Transverse colon (tissue), 4 donors: ENCODE measurements at regions not wholly inside any gene's neighbourhood (a gene's known extent, or its start where the extent isn't known, plus 50 kb on each side); places are given as distances from the start of the nearest gene placed in this dataset.

Experiments used
- EP300 ChIP-seq: sonication (generic); formaldehyde crosslinking; IDR thresholded peaks from one replicate; pipeline ENCODE4 v1.6.1; 2017; ENCODE audit warnings: antibody characterized with exemption, low read depth
- POLR2A ChIP-seq: fragments of 450-650 bp; IDR thresholded peaks from one replicate; pipeline ENCODE4 v1.6.1; 2016; ENCODE audit warnings: antibody characterized with exemption, mild to moderate bottlenecking, moderate library complexity
- POLR2AphosphoS5 ChIP-seq, 3 donors: sonication (generic); formaldehyde crosslinking; IDR thresholded peaks; one replicate each; pipeline ENCODE4 v1.6.1; 2016; ENCODE audit warnings: antibody characterized with exemption in 3 of 3
- TF ChIP-seq, protein P1 (sequence below), 5 experiments: fragments of 200-600 bp in 3 of 5; fragments of 450-650 bp in 2 of 5; sonication (generic) in 3 of 5; IDR thresholded peaks; 1 replicate in 2 of 5; 2 replicates in 3 of 5; pipeline ENCODE4 v1.5.1; 2016 to 2017; ENCODE audit warnings: antibody characterized with exemption in 5 of 5, inconsistent platforms in 3 of 5, mild to moderate bottlenecking in 2 of 5, moderate library complexity in 1 of 5

DNA sequence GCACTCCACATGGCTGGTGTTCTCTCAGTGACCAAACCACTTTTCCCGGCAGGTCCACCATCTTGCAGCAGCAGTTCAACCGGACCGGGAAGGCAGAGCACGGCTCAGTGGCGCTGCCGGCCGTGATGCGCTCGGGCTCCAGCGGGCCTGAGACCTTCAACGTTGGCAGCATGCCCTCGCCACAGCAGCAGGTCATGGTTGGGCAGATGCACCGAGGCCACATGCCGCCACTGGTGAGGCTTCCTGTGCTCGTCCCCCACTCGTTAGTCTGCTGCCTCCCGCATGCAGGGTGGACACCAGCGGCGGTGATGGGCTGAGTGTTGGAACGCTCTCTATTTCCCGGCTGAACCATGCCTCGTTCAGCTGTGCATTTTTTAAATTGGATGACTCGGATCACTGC lies 344.9 kb upstream of the TPM1 start:
- TF ChIP-seq, protein P1, sequence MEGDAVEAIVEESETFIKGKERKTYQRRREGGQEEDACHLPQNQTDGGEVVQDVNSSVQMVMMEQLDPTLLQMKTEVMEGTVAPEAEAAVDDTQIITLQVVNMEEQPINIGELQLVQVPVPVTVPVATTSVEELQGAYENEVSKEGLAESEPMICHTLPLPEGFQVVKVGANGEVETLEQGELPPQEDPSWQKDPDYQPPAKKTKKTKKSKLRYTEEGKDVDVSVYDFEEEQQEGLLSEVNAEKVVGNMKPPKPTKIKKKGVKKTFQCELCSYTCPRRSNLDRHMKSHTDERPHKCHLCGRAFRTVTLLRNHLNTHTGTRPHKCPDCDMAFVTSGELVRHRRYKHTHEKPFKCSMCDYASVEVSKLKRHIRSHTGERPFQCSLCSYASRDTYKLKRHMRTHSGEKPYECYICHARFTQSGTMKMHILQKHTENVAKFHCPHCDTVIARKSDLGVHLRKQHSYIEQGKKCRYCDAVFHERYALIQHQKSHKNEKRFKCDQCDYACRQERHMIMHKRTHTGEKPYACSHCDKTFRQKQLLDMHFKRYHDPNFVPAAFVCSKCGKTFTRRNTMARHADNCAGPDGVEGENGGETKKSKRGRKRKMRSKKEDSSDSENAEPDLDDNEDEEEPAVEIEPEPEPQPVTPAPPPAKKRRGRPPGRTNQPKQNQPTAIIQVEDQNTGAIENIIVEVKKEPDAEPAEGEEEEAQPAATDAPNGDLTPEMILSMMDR (IDR thresholded peaks at IDR 0.05), result no peak
- no peak for TF ChIP-seq POLR2A
- TF ChIP-seq POLR2AphosphoS5 (IDR thresholded peaks at IDR 0.05), result no peak
- TF ChIP-seq EP300, result no peak
